Hepatic stellate cell (primary cell): ENCODE measurements at regions not wholly inside any gene's neighbourhood (a gene's known extent, or its start where the extent isn't known, plus 50 kb on each side); places are given as distances from the start of the nearest gene placed in this dataset.

Experiments used
- DNase-seq: peaks from one replicate; pipeline ENCODE4 v3.0.0; 2011; ENCODE audit warnings: low spot score

- DNase-seq = no peak
Observed at GRCh38 chr5:2128686-2129355, 246.1 kb upstream of the IRX4 start.

- no peak for DNase-seq
Observed at GRCh38 chr5:2126512-2126911, 243.8 kb upstream of the IRX4 start.

GRCh38 chr5:2125901-2126265 is 243.2 kb upstream of the IRX4 start:
- DNase-seq = no peak

- DNase-seq = no peak
Observed at GRCh38 chr5:2125171-2125900, 242.6 kb upstream of the IRX4 start.

GRCh38 chr5:2124434-2125170 is 241.9 kb upstream of the IRX4 start:
- no peak for DNase-seq

GRCh38 chr5:2123874-2124273 is 241.1 kb upstream of the IRX4 start:
- DNase-seq = no peak

GRCh38 chr5:2120361-2120760 is 237.6 kb upstream of the IRX4 start:
- no peak for DNase-seq

GRCh38 chr5:2119573-2119972 is 236.8 kb upstream of the IRX4 start:
- no peak for DNase-seq

GRCh38 chr5:2113348-2114131 is 230.8 kb upstream of the IRX4 start:
- no peak for DNase-seq

- DNase-seq = no peak
Observed at GRCh38 chr5:2112173-2113025, 229.7 kb upstream of the IRX4 start.

GRCh38 chr5:2111569-2112105 is 228.9 kb upstream of the IRX4 start:
- no peak for DNase-seq

- DNase-seq = no peak
Observed at GRCh38 chr5:2110934-2111462, 228.3 kb upstream of the IRX4 start.

- no peak for DNase-seq
Observed at GRCh38 chr5:2110137-2110933, 227.6 kb upstream of the IRX4 start.

- no peak for DNase-seq
Observed at GRCh38 chr5:2109566-2109965, 226.8 kb upstream of the IRX4 start.

GRCh38 chr5:2106721-2107120 is 224.0 kb upstream of the IRX4 start:
- no peak for DNase-seq

GRCh38 chr5:2105141-2105540 is 222.4 kb upstream of the IRX4 start:
- DNase-seq = no peak

- no peak for DNase-seq
Observed at GRCh38 chr5:2103940-2104339, 221.2 kb upstream of the IRX4 start.

- no peak for DNase-seq
Observed at GRCh38 chr5:2102819-2103776, 220.4 kb upstream of the IRX4 start.

- DNase-seq = no peak
Observed at GRCh38 chr5:2101685-2102084, 219.0 kb upstream of the IRX4 start.
